DOHH2 (cell line): ENCODE measurements at regions not wholly inside any gene's neighbourhood (a gene's known extent, or its start where the extent isn't known, plus 50 kb on each side); places are given as distances from the start of the nearest gene placed in this dataset.

Source experiments
- EZH2phosphoT487 ChIP-seq: fragments of 200-600 bp; sonication (generic); IDR thresholded peaks from 2 replicates; pipeline ENCODE4 v1.6.1; 2017; ENCODE audit warnings: borderline replicate concordance, mild to moderate bottlenecking, antibody characterized with exemption, low read length, moderate library complexity, mixed read lengths
- TF ChIP-seq, protein P1 (sequence below): fragments of 200-600 bp; sonication (generic); IDR thresholded peaks from one replicate; pipeline ENCODE4 v1.5.1; 2014; ENCODE audit warnings: antibody characterized with exemption, mild to moderate bottlenecking, low read depth, low read length; ENCODE audit not compliant: poor library complexity, severe bottlenecking

DNA sequence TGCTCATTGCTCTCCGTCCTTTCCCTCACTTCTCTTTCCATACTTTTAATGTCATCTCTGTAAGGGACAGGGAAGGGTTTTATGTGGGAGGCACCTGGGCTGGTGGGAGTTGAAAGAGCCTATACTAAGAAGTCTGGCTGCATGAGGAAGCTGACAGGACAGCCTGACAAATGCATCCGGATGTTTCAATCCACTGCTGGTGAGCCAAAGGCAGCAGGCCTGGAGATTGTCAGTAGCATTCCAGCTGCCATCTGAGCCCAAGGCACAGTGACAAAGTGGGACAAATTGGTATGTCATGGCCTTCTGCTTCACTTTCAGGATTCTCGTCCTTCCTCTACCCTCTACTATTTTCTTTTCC, 218.4 kb downstream of the STK31 start:
- TF ChIP-seq EZH2phosphoT487: no peak
- TF ChIP-seq, protein P1, sequence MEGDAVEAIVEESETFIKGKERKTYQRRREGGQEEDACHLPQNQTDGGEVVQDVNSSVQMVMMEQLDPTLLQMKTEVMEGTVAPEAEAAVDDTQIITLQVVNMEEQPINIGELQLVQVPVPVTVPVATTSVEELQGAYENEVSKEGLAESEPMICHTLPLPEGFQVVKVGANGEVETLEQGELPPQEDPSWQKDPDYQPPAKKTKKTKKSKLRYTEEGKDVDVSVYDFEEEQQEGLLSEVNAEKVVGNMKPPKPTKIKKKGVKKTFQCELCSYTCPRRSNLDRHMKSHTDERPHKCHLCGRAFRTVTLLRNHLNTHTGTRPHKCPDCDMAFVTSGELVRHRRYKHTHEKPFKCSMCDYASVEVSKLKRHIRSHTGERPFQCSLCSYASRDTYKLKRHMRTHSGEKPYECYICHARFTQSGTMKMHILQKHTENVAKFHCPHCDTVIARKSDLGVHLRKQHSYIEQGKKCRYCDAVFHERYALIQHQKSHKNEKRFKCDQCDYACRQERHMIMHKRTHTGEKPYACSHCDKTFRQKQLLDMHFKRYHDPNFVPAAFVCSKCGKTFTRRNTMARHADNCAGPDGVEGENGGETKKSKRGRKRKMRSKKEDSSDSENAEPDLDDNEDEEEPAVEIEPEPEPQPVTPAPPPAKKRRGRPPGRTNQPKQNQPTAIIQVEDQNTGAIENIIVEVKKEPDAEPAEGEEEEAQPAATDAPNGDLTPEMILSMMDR: no peak
